Endothelial cell of hepatic sinusoid (primary cell): ENCODE measurements at regions not wholly inside any gene's neighbourhood (a gene's known extent, or its start where the extent isn't known, plus 50 kb on each side); places are given as distances from the start of the nearest gene placed in this dataset.

Experiments
- in situ Hi-C: cut with HindIII; loops from 2 replicates; pipeline ENCODE4 v1.10.0; 2017; ENCODE audit warnings: low sequenced_read_pairs

DNA sequence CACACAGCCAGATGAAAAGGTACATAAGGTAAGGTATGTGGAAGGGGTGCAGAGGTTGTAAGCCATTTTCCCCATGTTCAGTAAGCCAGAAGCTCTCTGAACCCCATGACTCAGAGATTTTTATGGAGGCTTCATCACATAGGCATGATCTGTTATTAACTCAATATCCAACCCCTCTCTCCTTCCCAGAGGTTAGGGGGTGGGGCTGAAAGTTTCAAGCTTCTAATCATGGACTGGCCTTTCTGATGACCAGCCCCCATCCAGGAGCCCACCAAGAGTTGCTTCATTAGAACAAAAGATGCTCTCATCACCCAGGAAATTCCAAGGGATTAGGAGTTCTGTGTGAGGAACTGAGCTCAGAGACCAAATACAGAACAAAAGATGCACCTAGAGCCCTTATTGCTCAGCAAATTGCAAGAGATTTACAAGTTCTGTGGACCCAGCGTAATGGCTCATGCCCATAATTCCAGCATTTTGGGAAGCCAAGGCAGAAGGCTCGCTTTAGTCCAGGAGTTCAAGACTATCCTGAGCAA is 103.2 kb upstream of the DAAM1 start:
- in situ Hi-C loops, result no loop called here

DNA sequence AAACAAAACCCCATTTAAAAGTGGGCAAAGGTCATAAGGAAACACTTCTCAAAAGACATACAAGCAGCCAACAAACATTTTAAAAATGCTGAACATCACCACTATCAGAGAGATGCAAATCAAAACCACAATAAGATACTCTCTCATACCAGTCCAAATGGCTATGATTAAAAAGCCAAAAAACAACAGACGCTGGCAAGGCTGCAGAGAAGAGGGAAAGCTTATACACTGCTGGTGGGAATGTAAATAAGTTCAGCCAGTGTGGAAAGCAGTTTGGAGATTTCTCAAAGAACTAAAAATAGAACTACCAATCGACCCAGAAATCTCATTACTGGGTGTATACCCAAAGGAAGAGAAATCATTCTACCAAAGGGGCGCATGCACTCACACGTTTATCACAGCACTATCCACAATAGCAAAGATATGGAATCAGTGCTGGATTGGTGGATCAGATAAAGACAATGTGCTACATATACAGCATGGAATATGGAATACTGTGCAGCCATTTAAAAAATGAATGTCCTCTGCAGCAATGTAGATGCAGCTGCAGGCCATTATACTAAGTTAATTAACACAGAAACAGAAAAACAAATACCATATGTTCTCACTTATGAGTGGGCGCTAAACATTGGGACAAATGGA is 102.1 kb upstream of the DAAM1 start:
- in situ Hi-C loops, result no loop called here

DNA sequence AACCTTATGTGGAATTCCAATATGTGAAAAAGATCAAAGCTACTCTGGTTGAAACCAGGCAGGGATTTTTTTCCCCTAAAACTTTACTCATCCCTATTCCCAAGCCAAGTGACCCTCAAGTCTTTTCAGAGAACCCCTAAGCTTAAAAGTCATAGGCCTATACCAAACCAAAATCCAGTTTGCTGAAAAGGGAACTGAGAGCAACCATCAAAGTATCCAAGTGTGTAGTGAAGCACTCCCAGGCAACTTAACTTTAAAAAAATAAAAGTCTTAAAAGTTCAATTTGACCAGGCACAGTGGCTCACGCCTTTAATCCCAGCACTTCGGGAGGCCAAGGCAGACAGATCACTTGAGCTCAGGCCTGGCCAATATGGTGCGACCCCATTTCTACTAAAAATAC is 101.2 kb upstream of the DAAM1 start:
- in situ Hi-C loops, result no loop called here

DNA sequence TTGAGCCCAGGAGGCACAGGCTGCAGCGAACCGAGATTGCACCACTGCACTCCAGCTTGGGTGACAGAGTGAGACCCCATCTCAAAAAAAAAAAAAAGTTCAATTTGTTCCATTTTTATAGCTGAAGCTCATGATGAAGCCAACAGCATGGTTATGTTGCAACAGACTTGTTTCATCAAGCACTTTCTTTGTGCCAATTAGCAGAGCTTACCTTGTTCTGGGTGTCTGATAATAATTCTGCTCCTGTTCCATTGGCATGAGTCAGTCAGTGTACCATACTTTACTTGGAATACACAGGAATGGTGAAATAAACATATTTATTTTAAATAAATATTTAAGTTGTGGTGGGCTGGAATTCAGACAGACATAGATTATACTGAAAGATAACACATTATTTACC is 100.8 kb upstream of the DAAM1 start:
- in situ Hi-C loops, result no loop called here

DNA sequence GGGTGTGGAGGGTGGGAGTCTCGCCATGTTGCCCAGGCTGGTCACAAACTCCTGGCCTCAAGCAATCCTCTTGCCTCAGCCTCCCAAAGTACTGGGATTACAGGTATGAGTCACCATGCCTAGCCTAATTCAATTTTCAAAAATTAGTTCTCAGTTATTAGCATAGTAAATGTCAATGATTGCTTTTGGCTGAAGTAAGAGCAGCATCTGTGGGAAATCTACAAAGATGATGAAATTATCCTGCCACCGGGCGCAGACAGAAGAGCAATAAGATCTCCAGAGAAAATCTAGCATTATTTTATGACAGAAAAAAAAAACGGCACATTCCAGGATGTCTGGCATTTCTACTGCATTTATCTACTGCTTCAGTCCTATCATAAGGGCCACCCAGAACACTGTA is 97.9 kb upstream of the DAAM1 start:
- in situ Hi-C loops, result no loop called here

DNA sequence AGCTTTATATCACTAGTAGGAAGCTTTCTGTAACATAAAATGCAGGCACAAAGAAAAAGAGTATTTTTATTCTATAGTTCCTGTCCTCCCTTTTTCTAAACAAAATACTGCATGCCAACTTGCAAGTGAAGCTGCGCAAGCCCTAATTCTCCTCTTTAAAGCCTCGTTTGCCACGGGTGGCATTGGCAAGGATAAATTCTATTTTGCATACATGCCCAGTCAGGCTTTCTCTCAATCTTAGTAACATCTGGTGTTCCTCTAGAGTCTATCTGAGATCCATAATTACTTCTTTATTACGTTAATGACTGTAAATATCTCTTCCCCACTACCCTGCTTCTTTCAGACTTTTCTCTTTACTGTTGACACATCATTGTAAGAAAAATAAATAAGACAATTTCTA is 97.1 kb upstream of the DAAM1 start:
- in situ Hi-C loops, result no loop called here

DNA sequence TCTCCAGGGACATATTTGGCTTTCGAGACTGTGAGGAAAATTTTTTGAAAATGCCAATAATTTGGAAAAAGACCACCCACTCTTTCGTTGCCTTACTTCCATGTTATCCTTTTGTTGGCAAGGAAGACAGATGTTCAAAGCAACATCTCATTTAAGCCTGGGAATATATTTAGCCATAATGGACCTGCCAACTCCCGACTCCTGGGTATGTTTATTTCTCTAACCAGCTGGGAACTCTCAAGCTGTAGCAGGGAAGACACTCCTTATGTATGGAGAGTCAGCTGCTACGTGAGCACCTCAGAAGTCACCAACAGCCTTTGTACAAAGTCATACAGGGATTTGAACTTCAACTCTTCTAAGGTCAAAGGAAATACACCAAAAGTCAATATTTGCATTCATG is 96.5 kb upstream of the DAAM1 start:
- in situ Hi-C loops, result no loop called here

DNA sequence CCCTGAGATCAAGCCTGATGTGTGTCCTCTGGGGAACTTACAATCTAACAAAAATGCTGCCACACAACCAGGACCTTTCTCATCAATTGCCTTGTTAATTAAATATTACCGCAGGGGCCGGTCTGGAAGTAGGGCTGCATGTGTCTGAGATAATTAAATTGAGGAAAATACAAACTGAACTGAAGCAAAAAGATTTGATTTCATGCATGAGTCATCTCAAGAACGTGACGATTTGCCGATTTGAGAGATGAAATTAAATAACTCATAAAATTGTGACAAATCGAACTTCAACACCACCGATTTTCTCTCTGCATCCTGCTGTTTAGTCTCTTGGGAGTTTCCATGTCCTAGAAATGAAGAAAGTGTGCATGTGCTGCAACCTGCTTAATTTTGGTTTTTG is 94.6 kb upstream of the DAAM1 start:
- in situ Hi-C loops, result no loop called here

DNA sequence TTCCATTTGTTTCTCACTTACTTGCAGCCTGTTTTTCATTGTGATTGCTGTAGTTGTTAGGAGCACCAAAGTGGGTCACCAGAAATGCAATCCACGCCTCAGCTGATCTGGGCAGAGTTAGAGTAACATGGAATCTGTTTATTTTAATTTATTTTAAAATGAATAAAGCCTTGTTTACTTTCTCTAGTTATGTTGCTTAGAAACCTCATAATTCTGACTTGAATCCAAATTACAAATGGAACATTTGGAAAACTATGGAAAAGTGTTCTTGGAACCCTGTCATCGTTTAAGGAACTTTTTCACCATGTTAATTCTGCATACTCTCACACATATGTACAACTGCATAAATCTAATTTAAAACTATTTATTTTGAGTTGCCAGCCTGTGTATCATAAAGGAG is 92.2 kb upstream of the DAAM1 start:
- in situ Hi-C loops, result no loop called here

DNA sequence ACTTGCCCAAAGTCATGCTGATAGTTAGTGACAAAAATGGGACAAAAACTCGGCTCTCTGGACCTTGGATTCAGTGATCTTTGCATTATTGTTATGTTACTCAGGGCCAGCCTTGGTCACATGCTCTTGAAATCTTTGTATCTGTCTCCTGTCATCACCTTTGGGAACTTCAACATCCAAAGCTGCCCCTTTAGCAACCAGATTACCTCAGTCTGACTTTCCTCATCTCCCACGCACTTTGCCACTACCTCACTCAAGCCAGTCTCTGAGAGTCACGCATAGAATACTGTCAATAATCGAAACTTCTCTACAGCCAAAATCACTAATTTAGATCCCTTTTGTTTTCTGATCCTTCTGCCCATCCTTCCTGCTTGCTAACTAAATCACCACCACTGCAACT is 90.8 kb upstream of the DAAM1 start:
- in situ Hi-C loops, result no loop called here

DNA sequence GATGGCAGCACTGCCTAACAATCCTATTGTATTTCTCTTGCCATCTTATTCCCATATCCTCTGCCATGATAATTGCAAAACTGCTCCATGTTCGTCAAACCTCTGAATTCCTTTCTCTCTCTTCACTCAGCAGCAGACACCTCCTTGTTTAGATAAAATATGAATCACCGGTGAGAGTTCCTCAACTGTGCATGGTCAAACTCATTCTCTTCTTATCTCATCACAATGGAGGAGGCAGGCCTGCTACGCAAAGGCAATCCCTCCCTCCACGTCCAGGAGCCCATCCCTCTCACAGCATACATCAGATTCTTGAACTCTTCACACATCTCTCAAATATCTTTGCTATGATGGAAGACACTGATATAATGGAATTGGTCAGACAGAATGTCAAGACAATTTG is 90.1 kb upstream of the DAAM1 start:
- in situ Hi-C loops, result no loop called here

DNA sequence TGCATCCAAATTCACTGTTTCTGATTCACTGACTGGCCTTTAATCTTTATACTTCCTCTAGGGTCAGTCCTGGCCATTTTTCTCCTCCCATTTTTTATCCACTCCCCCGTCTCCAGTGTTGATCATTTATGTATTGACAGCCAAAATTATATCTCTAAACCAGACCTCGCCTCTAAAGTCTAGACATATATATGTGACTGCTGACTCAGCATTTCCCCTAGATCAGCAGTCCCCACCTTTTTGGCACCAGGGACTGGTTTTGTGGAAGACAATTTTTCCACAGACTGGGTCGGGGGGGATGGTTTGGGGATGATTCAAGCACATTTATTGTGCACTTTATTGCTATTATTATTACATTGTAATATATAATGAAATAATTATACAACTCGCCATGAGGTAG is 88.3 kb upstream of the DAAM1 start:
- in situ Hi-C loops, result no loop called here

DNA sequence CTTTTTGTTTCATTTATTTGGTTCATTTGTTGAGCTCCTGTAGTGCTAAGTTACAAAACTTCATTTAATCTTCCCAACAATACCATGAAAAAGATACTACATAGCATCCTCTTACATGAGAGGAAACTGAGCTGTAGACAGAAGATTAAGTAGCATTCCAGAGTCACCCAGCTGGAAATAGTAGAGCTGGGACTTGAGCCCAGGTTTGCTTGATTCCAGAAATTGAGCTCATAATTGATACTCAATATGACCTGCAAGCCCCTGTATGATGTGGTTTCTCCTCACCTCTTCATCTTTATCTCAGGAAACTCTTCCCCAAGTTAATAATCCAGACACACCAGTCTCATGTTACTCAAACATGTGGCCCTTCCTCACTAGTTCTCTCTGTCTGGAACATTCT is 87.0 kb upstream of the DAAM1 start:
- in situ Hi-C loops, result no loop called here

DNA sequence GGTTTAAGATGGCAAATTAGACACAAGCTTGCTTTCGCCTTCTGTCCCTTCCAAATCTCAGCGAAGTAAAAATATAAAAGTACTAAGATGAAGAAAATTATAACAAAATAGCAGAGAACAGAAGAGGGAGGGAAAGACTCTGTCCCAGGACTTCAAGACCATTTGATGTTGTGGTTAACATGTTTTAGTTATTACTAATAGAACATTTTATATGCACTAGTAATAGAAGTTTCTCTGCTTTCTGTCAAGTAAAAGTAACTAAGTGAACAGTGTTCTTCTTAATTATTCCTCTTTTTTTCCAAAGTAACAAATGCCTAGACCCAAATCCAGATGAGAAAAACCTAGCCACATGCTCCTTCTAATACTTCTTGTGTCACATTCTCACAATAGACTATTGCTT is 85.1 kb upstream of the DAAM1 start:
- in situ Hi-C loops, result no loop called here

DNA sequence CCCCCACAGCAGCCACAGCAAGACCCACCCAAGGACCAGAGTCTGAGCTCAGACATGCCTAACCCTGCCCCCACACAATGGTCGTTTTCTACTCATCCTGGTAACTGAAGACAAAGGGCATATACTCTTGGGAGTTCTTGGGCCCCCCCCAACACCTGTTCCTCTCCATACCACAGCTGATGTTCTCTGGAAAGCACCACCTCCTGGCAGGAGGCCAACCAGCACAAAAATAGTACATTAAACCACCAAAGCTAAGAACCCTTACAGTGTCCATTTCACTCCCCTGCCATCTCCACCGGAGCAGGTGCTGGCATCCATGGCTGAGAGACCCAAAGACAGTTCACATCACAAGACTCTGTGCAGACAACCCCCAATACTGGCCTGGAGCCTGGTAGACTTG is 80.6 kb upstream of the DAAM1 start:
- in situ Hi-C loops, result no loop called here

DNA sequence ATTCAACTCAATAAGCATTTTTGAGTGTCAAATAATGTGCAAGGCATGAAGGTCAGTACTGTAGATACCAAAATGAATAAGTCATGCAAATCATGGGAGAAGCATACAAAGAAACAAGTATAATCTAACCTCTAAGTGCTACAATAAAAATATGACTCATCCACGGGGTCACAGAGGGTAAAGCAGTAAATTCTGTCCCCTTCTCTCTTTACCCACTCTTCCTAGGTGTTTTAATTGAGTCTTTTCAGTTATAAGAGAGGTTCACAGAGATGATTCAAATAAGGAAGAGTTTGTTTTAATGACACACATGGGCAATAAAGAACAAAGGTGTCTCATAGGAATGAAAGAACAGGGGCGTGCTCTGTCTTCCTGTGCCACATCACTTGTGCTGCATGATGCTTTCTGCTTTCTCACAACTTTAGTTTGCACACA is 71.5 kb upstream of the DAAM1 start:
- in situ Hi-C loops, result no loop called here

DNA sequence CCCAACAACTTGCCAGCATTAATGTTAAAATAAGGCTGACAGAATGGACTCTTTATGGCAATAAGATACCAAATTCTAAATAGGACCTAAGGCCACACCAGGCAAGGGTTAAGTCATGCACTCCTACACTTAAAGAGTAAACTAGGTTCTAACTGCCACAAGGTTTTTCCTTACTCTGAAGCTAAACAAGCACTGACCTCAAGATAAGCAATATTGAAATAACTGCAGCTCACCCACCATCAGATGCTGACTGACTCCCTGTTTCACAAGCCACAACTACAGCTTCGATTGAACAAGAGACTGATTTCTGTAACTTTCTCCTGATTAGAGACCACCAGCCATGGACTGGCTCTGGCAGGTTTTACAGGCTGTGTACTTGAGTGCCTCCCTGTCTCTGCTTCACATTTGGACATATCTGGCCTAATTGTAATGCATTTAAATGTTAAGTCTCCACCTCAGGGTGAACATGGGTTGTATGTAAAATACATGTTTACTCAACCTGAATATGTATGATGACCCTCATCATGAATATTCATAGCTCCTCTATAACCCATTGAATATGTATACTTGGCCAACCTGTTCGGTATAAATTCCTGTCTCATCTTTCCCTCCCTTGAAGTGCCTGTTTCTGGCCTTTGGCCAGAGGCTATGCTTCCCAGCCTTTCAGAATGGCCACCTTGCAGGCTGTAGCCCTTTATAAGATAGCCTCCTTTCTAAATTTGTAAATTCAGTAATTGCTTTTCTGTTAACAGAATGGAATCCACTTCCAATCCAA is 70.5 kb upstream of the DAAM1 start:
- in situ Hi-C loops, result no loop called here

DNA sequence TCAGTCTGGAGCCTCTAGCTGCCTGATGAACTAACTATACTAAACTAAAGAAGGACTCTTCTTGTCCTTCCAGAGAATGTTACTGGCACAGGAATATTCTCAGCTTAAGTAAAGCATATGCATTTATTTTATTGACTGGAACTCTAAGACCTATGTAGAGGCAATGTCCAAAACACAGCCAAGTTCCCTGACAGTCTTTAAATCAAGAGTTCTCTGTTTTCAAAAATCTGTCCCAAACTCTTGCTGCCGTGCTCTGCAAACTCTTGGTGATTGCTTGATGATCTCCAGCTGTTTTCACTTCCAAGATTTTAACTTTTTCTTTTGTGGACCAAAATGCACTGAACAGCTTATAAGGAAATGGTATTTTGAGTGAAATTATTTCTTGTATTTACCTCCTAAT is 67.5 kb upstream of the DAAM1 start:
- in situ Hi-C loops, result loop anchor here (10.0 kb wide), 1 partner anchor 314 kb away; no protein-coding TSS in a partner anchor

DNA sequence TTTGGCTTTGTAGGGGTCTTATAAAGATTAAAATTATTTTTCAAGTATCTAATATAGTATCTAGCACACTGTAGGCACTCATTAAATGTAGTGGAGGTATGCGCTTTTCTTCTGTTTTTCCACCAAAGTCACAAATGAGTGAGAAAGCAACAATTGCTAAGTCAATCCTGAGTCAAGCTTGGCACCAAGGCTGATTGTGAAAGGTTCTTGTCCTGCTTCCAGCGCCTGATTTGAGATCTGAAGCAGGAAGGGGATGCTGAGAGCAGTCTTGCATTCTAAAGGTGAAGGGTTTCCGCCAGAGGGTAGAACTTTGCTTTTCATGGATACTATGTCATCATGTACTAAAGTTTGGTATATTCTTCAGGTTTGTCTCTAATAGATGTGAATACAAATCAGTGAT is 64.9 kb upstream of the DAAM1 start:
- in situ Hi-C loops, result loop anchor here (10.0 kb wide), 1 partner anchor 311 kb away; no protein-coding TSS in a partner anchor

DNA sequence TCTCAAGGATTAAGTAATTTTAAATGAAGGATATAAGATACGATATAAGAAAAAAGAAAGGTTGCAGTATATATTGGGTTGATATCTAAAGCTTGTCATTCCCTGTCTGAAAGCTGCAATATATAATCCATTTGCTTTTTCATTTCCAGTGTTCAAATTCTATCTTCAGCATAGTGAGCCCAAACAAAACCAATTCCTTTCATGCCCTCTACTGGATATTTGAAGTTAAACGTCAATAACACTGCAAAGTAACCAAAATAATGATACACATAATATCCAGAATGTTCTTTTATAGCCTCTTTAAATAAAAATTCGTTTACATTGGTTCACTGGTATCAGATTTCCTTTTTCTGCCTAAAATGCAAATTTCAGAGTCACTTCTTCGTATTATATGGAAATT is 64.5 kb upstream of the DAAM1 start:
- in situ Hi-C loops, result loop anchor here (10.0 kb wide), 1 partner anchor 311 kb away; no protein-coding TSS in a partner anchor

DNA sequence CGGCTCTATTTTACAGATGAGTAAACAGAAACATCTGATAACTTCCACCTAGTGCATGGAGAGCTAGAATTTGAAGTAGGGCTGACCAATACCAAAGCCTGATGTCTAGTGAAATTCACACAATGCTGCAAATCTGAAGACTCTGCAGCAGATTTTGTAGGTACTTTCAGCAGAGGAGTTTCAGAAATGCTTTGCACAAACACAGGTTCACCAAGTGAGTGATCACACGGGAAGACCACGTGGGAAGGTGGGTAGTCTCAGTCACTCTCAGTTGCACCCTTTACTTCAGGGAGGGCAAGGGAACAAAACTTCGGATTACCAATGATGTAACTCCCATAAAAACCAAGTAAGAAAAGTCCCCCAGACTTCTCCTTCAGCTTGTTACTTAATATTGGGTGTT is 63.3 kb upstream of the DAAM1 start:
- in situ Hi-C loops, result loop anchor here (10.0 kb wide), 1 partner anchor 310 kb away; no protein-coding TSS in a partner anchor
